GM18861 (cell line): ENCODE measurements at regions not wholly inside any gene's neighbourhood (a gene's known extent, or its start where the extent isn't known, plus 50 kb on each side); places are given as distances from the start of the nearest gene placed in this dataset.
"Not testable (repeated sequence)": the region's sequence is repeated elsewhere in the genome, so short reads cannot be mapped to it uniquely, and the experiment has no call there.

Source experiments
- ATAC-seq: cut with Tn5 transposase; IDR thresholded peaks from one replicate; pipeline ENCODE4 v1.9.1; 2021; ENCODE audit not compliant: unreplicated experiment

GRCh38 chr14:28820677-28821076, 54.1 kb downstream of the FOXG1 start:
- ATAC-seq = no peak

GRCh38 chr14:28821993-28822392, 55.4 kb downstream of the FOXG1 start:
- ATAC-seq = no peak

- ATAC-seq = no peak
Measured at GRCh38 chr14:28823245-28823644, 56.7 kb downstream of the FOXG1 start.

- no peak for ATAC-seq
Measured at GRCh38 chr14:28830115-28830534, 63.5 kb downstream of the FOXG1 start.

- ATAC-seq = peak; percentile 97
Measured at GRCh38 chr14:28831126-28831525, 64.5 kb downstream of the FOXG1 start.

GRCh38 chr14:28842569-28842968, 76.0 kb downstream of the FOXG1 start:
- not testable (repeated sequence) for ATAC-seq

- ATAC-seq = no peak
Measured at GRCh38 chr14:28867571-28867970, 101.0 kb downstream of the FOXG1 start.

GRCh38 chr14:28870033-28870564, 103.5 kb downstream of the FOXG1 start:
- ATAC-seq = no peak

- ATAC-seq = no peak
Measured at GRCh38 chr14:28875934-28876571, 109.5 kb downstream of the FOXG1 start.

GRCh38 chr14:28876572-28876945, 110.0 kb downstream of the FOXG1 start:
- ATAC-seq = no peak

- ATAC-seq = no peak
Measured at GRCh38 chr14:28877923-28878322, 111.3 kb downstream of the FOXG1 start.

GRCh38 chr14:28879573-28879996, 113.0 kb downstream of the FOXG1 start:
- no peak for ATAC-seq

GRCh38 chr14:28886940-28887339, 120.4 kb downstream of the FOXG1 start:
- no peak for ATAC-seq

GRCh38 chr14:28895389-28895788, 128.8 kb downstream of the FOXG1 start:
- no peak for ATAC-seq

- ATAC-seq = no peak
Measured at GRCh38 chr14:28896337-28896736, 129.8 kb downstream of the FOXG1 start.

GRCh38 chr14:28901631-28902030, 135.0 kb downstream of the FOXG1 start:
- ATAC-seq = no peak

GRCh38 chr14:28902930-28903329, 136.3 kb downstream of the FOXG1 start:
- ATAC-seq = no peak

- ATAC-seq = no peak
Measured at GRCh38 chr14:28911521-28911920, 144.9 kb downstream of the FOXG1 start.

GRCh38 chr14:28913056-28913455, 146.5 kb downstream of the FOXG1 start:
- ATAC-seq = no peak

GRCh38 chr14:28926122-28926521, 159.5 kb downstream of the FOXG1 start:
- ATAC-seq = no peak

GRCh38 chr14:28931999-28932398, 165.4 kb downstream of the FOXG1 start:
- ATAC-seq = no peak

- no peak for ATAC-seq
Measured at GRCh38 chr14:28936601-28937000, 170.0 kb downstream of the FOXG1 start.

- ATAC-seq = no peak
Measured at GRCh38 chr14:28941758-28942157, 175.2 kb downstream of the FOXG1 start.
